H1 (cell line): ENCODE measurements at regions not wholly inside any gene's neighbourhood (a gene's known extent, or its start where the extent isn't known, plus 50 kb on each side); places are given as distances from the start of the nearest gene placed in this dataset.

ENCODE experiments used
- ATF2 ChIP-seq: IDR thresholded peaks from 2 replicates; pipeline ENCODE4 v1.6.1; 2012; ENCODE audit warnings: low read length, inconsistent platforms
- CHD7 ChIP-seq: fragments of 300-600 bp; sonication (generic); IDR thresholded peaks from 2 replicates; pipeline ENCODE4 v1.7.1; 2012; ENCODE audit warnings: low read length, moderate library complexity, mild to moderate bottlenecking, inconsistent platforms; ENCODE audit not compliant: insufficient replicate concordance
- EZH2 ChIP-seq: fragments of 200-600 bp; sonication (generic); IDR thresholded peaks from 2 replicates; pipeline ENCODE4 v1.7.1; 2012; ENCODE audit warnings: low read depth, mild to moderate bottlenecking, moderate library complexity, low read length, inconsistent platforms; ENCODE audit not compliant: severe bottlenecking
- HDAC2 ChIP-seq, 2 experiments: fragments of 300-600 bp in 1 of 2; sonication (generic) in 1 of 2; IDR thresholded peaks; 2 replicates each; pipeline ENCODE4 v1.6.1; 2011 to 2012; ENCODE audit warnings: low read depth in 2 of 2, low read length in 2 of 2, mild to moderate bottlenecking in 2 of 2, moderate library complexity in 2 of 2, borderline replicate concordance in 1 of 2, inconsistent platforms in 1 of 2
- NANOG ChIP-seq: IDR thresholded peaks from 2 replicates; pipeline ENCODE4 v1.6.1; 2011; ENCODE audit warnings: low read length, low read depth, mild to moderate bottlenecking, inconsistent platforms; ENCODE audit not compliant: insufficient read depth, poor library complexity, severe bottlenecking
- SP1 ChIP-seq: IDR thresholded peaks from 2 replicates; pipeline ENCODE4 v1.6.1; 2011; ENCODE audit warnings: low read depth, low read length
- TAF1 ChIP-seq: IDR thresholded peaks from 2 replicates; pipeline ENCODE4 v1.6.1; 2011; ENCODE audit warnings: mild to moderate bottlenecking, low read depth, low read length
- YY1 ChIP-seq: IDR thresholded peaks from 2 replicates; pipeline ENCODE4 v1.6.1; 2011; ENCODE audit warnings: low read depth, mild to moderate bottlenecking, low read length

- no peak for TF ChIP-seq CHD7
- peak; percentile 19 for TF ChIP-seq EZH2
- TF ChIP-seq TAF1: peak; percentile 71
- peak; percentile 50 for TF ChIP-seq NANOG
- TF ChIP-seq HDAC2 (IDR thresholded peaks at IDR 0.05; ENCODE audit: borderline replicate concordance in 1 of 2, low read depth in 2 of 2, low read length in 2 of 2): peak in 1 of 2 experiments; percentile 71; a peak in 1 of 4 replicates
- peak; percentile 86 for TF ChIP-seq SP1
- no peak for TF ChIP-seq ATF2
- no peak; the same call in 1 of the 2 replicates for TF ChIP-seq YY1
Measured at GRCh38 chr1:54488065-54488750, 59.8 kb upstream of the ACOT11 start (continued).
